H9 (cell line): ENCODE measurements at regions not wholly inside any gene's neighbourhood (a gene's known extent, or its start where the extent isn't known, plus 50 kb on each side); places are given as distances from the start of the nearest gene placed in this dataset.

Experiments used
- DNase-seq: peaks from one replicate; pipeline ENCODE4 v3.0.0-alpha.2; 2017
- H2AFZ ChIP-seq: one replicate; pipeline ENCODE4 v1.6.1; 2013; ENCODE audit warnings: mild to moderate bottlenecking, low read length, control low read depth, moderate library complexity
- H2AK5ac ChIP-seq: 2 replicates; pipeline ENCODE4 v1.6.1; 2013; ENCODE audit warnings: low read length, control low read depth, mixed read lengths; ENCODE audit not compliant: insufficient read length
- H2BK120ac ChIP-seq: one replicate; pipeline ENCODE4 v1.6.1; 2013; ENCODE audit warnings: low read depth, mild to moderate bottlenecking, low read length, control low read depth, inconsistent platforms; ENCODE audit not compliant: poor library complexity, severe bottlenecking
- H2BK12ac ChIP-seq: 2 replicates; pipeline ENCODE4 v1.6.1; 2013; ENCODE audit warnings: low read length, control low read depth, mixed read lengths, low read depth; ENCODE audit not compliant: insufficient read length
- H2BK15ac ChIP-seq: 2 replicates; pipeline ENCODE4 v1.6.1; 2013; ENCODE audit warnings: low read depth, low read length, control low read depth
- H2BK20ac ChIP-seq: one replicate; pipeline ENCODE4 v1.6.1; 2013; ENCODE audit warnings: low read depth, mild to moderate bottlenecking, low read length, control low read depth, inconsistent platforms; ENCODE audit not compliant: poor library complexity, severe bottlenecking
- H2BK5ac ChIP-seq: 2 replicates; pipeline ENCODE4 v1.6.1; 2013; ENCODE audit warnings: low read length, control low read depth, mixed read lengths; ENCODE audit not compliant: insufficient read length
- H3K14ac ChIP-seq: 2 replicates; pipeline ENCODE4 v1.6.1; 2013; ENCODE audit warnings: low read length, control low read depth; ENCODE audit not compliant: insufficient read depth
- H3K18ac ChIP-seq: 2 replicates; pipeline ENCODE4 v1.6.1; 2013; ENCODE audit warnings: low read depth, mild to moderate bottlenecking, mixed read lengths, low read length, control low read depth; ENCODE audit not compliant: insufficient read length
- H3K23ac ChIP-seq: 2 replicates; pipeline ENCODE4 v1.6.1; 2013; ENCODE audit warnings: low read length, control low read depth, mixed read lengths, low read depth; ENCODE audit not compliant: insufficient read length
- H3K23me2 ChIP-seq: 2 replicates; pipeline ENCODE4 v1.6.1; 2013; ENCODE audit warnings: low read depth, mild to moderate bottlenecking, mixed read lengths, low read length, control low read depth; ENCODE audit not compliant: insufficient read length, poor library complexity, severe bottlenecking
- H3K27ac ChIP-seq: 2 replicates; pipeline ENCODE4 v1.5.1; 2013; ENCODE audit warnings: low read length, control low read depth, mixed read lengths, low read depth; ENCODE audit not compliant: insufficient read length
- H3K27me3 ChIP-seq: 2 replicates; pipeline ENCODE4 v1.6.1; 2013; ENCODE audit warnings: low read length, control low read depth, inconsistent platforms; ENCODE audit not compliant: insufficient read depth
- H3K4ac ChIP-seq: 2 replicates; pipeline ENCODE4 v1.6.1; 2013; ENCODE audit warnings: low read depth, mild to moderate bottlenecking, control low read depth, inconsistent platforms, low read length, moderate library complexity
- H3K4me1 ChIP-seq: 2 replicates; pipeline ENCODE4 v1.6.1; 2013; ENCODE audit warnings: low read length, control low read depth, inconsistent platforms; ENCODE audit not compliant: insufficient read depth
- H3K4me2 ChIP-seq: 2 replicates; pipeline ENCODE4 v1.6.1; 2013; ENCODE audit warnings: low read length, control low read depth, mixed read lengths; ENCODE audit not compliant: insufficient read length, insufficient read depth
- H3K56ac ChIP-seq: 2 replicates; pipeline ENCODE4 v1.6.1; 2013; ENCODE audit warnings: low read depth, mild to moderate bottlenecking, mixed read lengths, low read length, control low read depth; ENCODE audit not compliant: insufficient read length
- H3K79me1 ChIP-seq: 2 replicates; pipeline ENCODE4 v1.6.1; 2013; ENCODE audit warnings: low read depth, mild to moderate bottlenecking, moderate library complexity, low read length, control low read depth, inconsistent platforms; ENCODE audit not compliant: insufficient read depth, poor library complexity, severe bottlenecking
- H3K79me2 ChIP-seq: 2 replicates; pipeline ENCODE4 v1.6.1; 2013; ENCODE audit warnings: low read length, control low read depth, inconsistent platforms; ENCODE audit not compliant: insufficient read depth
- H3K9ac ChIP-seq: 2 replicates; pipeline ENCODE4 v1.6.1; 2013; ENCODE audit warnings: low read length, control low read depth, mixed read lengths; ENCODE audit not compliant: insufficient read length; ENCODE audit errors: extremely low read depth
- H3K9me3 ChIP-seq: one replicate; pipeline ENCODE4 v1.6.1; 2013; ENCODE audit warnings: low read depth, low read length, inconsistent platforms; ENCODE audit not compliant: control insufficient read depth
- H3T11ph ChIP-seq: one replicate; pipeline ENCODE4 v1.6.1; 2013; ENCODE audit warnings: mild to moderate bottlenecking, low read length, control low read depth, inconsistent platforms
- H4K20me1 ChIP-seq: one replicate; pipeline ENCODE4 v1.6.1; 2013; ENCODE audit not compliant: control insufficient read depth, insufficient read length, insufficient read depth
- H4K5ac ChIP-seq: 2 replicates; pipeline ENCODE4 v1.6.1; 2013; ENCODE audit warnings: low read depth, mild to moderate bottlenecking, mixed read lengths, low read length, control low read depth; ENCODE audit not compliant: insufficient read length
- H4K8ac ChIP-seq: replicated peaks from 2 replicates; pipeline ENCODE4 v1.6.1; 2013; ENCODE audit warnings: low read length, control low read depth, mixed read lengths, low read depth; ENCODE audit not compliant: insufficient read length
- H4K91ac ChIP-seq: 2 replicates; pipeline ENCODE4 v1.6.1; 2013; ENCODE audit warnings: low read depth, mild to moderate bottlenecking, moderate library complexity, mixed read lengths, low read length, control low read depth; ENCODE audit not compliant: insufficient read length
- H3K27ac Mint-ChIP-seq, 3 experiments: 2 replicates in 2 of 3; 3 replicates in 1 of 3; pipeline ENCODE4 v1.8.0; 2020 to 2021; ENCODE audit warnings: mixed read lengths in 3 of 3, mild to moderate bottlenecking in 1 of 3, moderate library complexity in 1 of 3
- H3K27me3 Mint-ChIP-seq: 2 replicates; pipeline ENCODE4 v1.8.0; 2021; ENCODE audit warnings: low read depth, mild to moderate bottlenecking, moderate library complexity, mixed read lengths
- H3K36me3 Mint-ChIP-seq, 3 experiments: 2 replicates in 2 of 3; 3 replicates in 1 of 3; pipeline ENCODE4 v1.8.0; 2020 to 2021; ENCODE audit warnings: low read depth in 3 of 3, mixed read lengths in 3 of 3; ENCODE audit not compliant: insufficient read depth in 1 of 3
- H3K4me1 Mint-ChIP-seq, 2 experiments: 2 replicates each; pipeline ENCODE4 v1.8.0; 2020; ENCODE audit warnings: mixed read lengths in 2 of 2
- H3K4me3 Mint-ChIP-seq, 2 experiments: 2 replicates in 1 of 2; 3 replicates in 1 of 2; pipeline ENCODE4 v1.8.0; 2020 to 2021; ENCODE audit warnings: mild to moderate bottlenecking in 2 of 2, mixed read lengths in 2 of 2, moderate library complexity in 1 of 2
- H3K9me3 Mint-ChIP-seq, 2 experiments: 2 replicates in 1 of 2; 3 replicates in 1 of 2; pipeline ENCODE4 v1.8.0; 2020; ENCODE audit warnings: mild to moderate bottlenecking in 2 of 2, mixed read lengths in 2 of 2, moderate library complexity in 1 of 2
- CTCF ChIP-seq: fragments of 200-600 bp; sonication (generic); conservative IDR thresholded peaks from 3 replicates; pipeline ENCODE4 v1.8.0; 2021; ENCODE audit warnings: antibody characterized with exemption, mild to moderate bottlenecking
- whole genome bisulfite sequencing: extraction: QIAGEN DNeasy Blood & Tissue Kit; methylation state at CpG from one replicate; pipeline ENCODE4 v1.1.7; 2013; ENCODE audit warnings: missing lambda C conversion rate, low lambda C conversion rate, mixed read lengths; ENCODE audit not compliant: insufficient read length; ENCODE audit errors: extremely low coverage; 5-methylcytosine and 5-hydroxymethylcytosine counted together

- no peak overlapping the region for H3T11ph ChIP-seq
- no peaks in the 10 kb centered on the region for H4K20me1 ChIP-seq
- no peak overlapping the region for H4K8ac ChIP-seq
- H3K9ac ChIP-seq = no peak overlapping the region
- H3K27me3 Mint-ChIP-seq = peaks cover 4% of the 10 kb centered on the region; the same call in 1 of the 2 replicates
- H3K27ac ChIP-seq = no peak overlapping the region
- H3K23ac ChIP-seq = no peak overlapping the region
- no peaks in the 10 kb centered on the region for H3K4me1 ChIP-seq
- H3K4me1 Mint-ChIP-seq = peaks cover 11 to 12% of the 10 kb centered on the region in 2 experiments
- H3K4me2 ChIP-seq = no peak overlapping the region
- no peak overlapping the region for H3K4ac ChIP-seq
- no peak for TF ChIP-seq CTCF
- no peak overlapping the region for H3K18ac ChIP-seq
- H3K56ac ChIP-seq = no peak overlapping the region
- no peak overlapping the region for H4K5ac ChIP-seq
- no CpG with 5 or more reads among the region's 10 CpGs for WGBS
- H3K4me3 Mint-ChIP-seq = no peak overlapping the region
- no peak overlapping the region for H2BK12ac ChIP-seq
- no peak overlapping the region for H2BK120ac ChIP-seq
- H2AFZ ChIP-seq = no peak overlapping the region
- no peak overlapping the region for H2BK20ac ChIP-seq
- no peaks in the 10 kb centered on the region for H3K9me3 ChIP-seq
- no peak overlapping the region for H2BK15ac ChIP-seq
- H3K79me1 ChIP-seq = no peaks in the 10 kb centered on the region
- H3K79me2 ChIP-seq = no peaks in the 10 kb centered on the region
- no peaks in the 10 kb centered on the region for H3K23me2 ChIP-seq
- H2AK5ac ChIP-seq = no peak overlapping the region
- no peak overlapping the region for H2BK5ac ChIP-seq
- H3K27ac Mint-ChIP-seq = no peak overlapping the region
- no peak overlapping the region for H3K14ac ChIP-seq
- peaks cover 0 to 8% (median 2%) of the 10 kb centered on the region in 3 experiments; a peak in 4 of 7 replicates for H3K36me3 Mint-ChIP-seq
- no peak overlapping the region for H4K91ac ChIP-seq
- H3K27me3 ChIP-seq = no peaks in the 10 kb centered on the region
- DNase-seq = no peak
- peaks cover 2 to 14% of the 10 kb centered on the region in 2 experiments for H3K9me3 Mint-ChIP-seq
Measured at GRCh38 chr16:51710186-51710585, 559.1 kb upstream of the SALL1 start.
